ENCODE measurements at regions not wholly inside any gene's neighbourhood (a gene's known extent, or its start where the extent isn't known, plus 50 kb on each side); places are given as distances from the start of the nearest gene placed in this dataset.

- ChIA-PET POLR2A (ENCODE audit: low non-redundant PET) (no interaction called here), CTCF (no interaction called here)
- Histone ChIP-seq H3K4me3 (ENCODE audit: low read depth, low read length, poor library complexity, severe bottlenecking) (no peak overlapping the region), H3K36me3 (ENCODE audit: insufficient read depth, low read length, poor library complexity, severe bottlenecking) (no peaks in the 10 kb centered on the region), H3K27ac (ENCODE audit: low read depth, low read length, poor library complexity, severe bottlenecking) (no peak overlapping the region), H3K27me3 (replicated peaks; ENCODE audit: insufficient read depth, low read depth, low read length, poor library complexity) (peaks cover 13% of the 10 kb centered on the region), H3K9me3 (ENCODE audit: low read depth, low read length, poor library complexity, severe bottlenecking) (no peaks in the 10 kb centered on the region), H3K4me1 (ENCODE audit: insufficient read depth, low read length, poor library complexity, severe bottlenecking) (no peaks in the 10 kb centered on the region)
- BruUV-seq (replicated peaks), result no TSS peak
- TF ChIP-seq EZH2 (IDR thresholded peaks at IDR 0.05; ENCODE audit: borderline replicate concordance, low read depth, low read length, poor library complexity, severe bottlenecking) (no peak), CTCF (conservative IDR thresholded peaks at IDR 0.05; ENCODE audit: low read depth, low read length) (no peak)
- intact Hi-C loops (cut with micrococcal nuclease; ENCODE audit: unreplicated experiment), result no loop called here
- no peak for DNase-seq (ENCODE audit: low spot score)
These were observed 194.7 kb downstream of the SPATA31D1 start for GRCh38 chr9:82183181-82183860.

GRCh38 chr9:82184524-82184923, 196.0 kb downstream of the SPATA31D1 start:
- H3K4me1 ChIP-seq (ENCODE audit: insufficient read depth, low read length, poor library complexity, severe bottlenecking), result no peaks in the 10 kb centered on the region
- H3K9me3 ChIP-seq (ENCODE audit: low read depth, low read length, poor library complexity, severe bottlenecking), result no peaks in the 10 kb centered on the region
- H3K36me3 ChIP-seq (ENCODE audit: insufficient read depth, low read length, poor library complexity, severe bottlenecking), result no peaks in the 10 kb centered on the region
- ChIA-PET CTCF (no interaction called here), POLR2A (ENCODE audit: low non-redundant PET) (no interaction called here)
- TF ChIP-seq EZH2 (IDR thresholded peaks at IDR 0.05; ENCODE audit: borderline replicate concordance, low read depth, low read length, poor library complexity, severe bottlenecking) (no peak), CTCF (conservative IDR thresholded peaks at IDR 0.05; ENCODE audit: low read depth, low read length) (no peak)
- no TSS peak for BruUV-seq (replicated peaks)
- H3K27ac ChIP-seq (ENCODE audit: low read depth, low read length, poor library complexity, severe bottlenecking), result no peak overlapping the region
- intact Hi-C loops (cut with micrococcal nuclease; ENCODE audit: unreplicated experiment), result no loop called here
- H3K27me3 ChIP-seq (replicated peaks; ENCODE audit: insufficient read depth, low read depth, low read length, poor library complexity), result peaks cover 19% of the 10 kb centered on the region
- no peak for DNase-seq (ENCODE audit: low spot score)
- H3K4me3 ChIP-seq (ENCODE audit: low read depth, low read length, poor library complexity, severe bottlenecking), result no peak overlapping the region

GRCh38 chr9:82188817-82189216, 200.2 kb downstream of the SPATA31D1 start:
- Histone ChIP-seq H3K4me3 (ENCODE audit: low read depth, low read length, poor library complexity, severe bottlenecking) (no peak overlapping the region), H3K27ac (ENCODE audit: low read depth, low read length, poor library complexity, severe bottlenecking) (no peak overlapping the region), H3K4me1 (ENCODE audit: insufficient read depth, low read length, poor library complexity, severe bottlenecking) (no peaks in the 10 kb centered on the region), H3K9me3 (ENCODE audit: low read depth, low read length, poor library complexity, severe bottlenecking) (no peaks in the 10 kb centered on the region), H3K36me3 (ENCODE audit: insufficient read depth, low read length, poor library complexity, severe bottlenecking) (no peaks in the 10 kb centered on the region), H3K27me3 (replicated peaks; ENCODE audit: insufficient read depth, low read depth, low read length, poor library complexity) (peaks cover 13% of the 10 kb centered on the region)
- ChIA-PET POLR2A (ENCODE audit: low non-redundant PET) (no interaction called here), CTCF (no interaction called here)
- TF ChIP-seq CTCF (conservative IDR thresholded peaks at IDR 0.05; ENCODE audit: low read depth, low read length), result no peak
- no peak for TF ChIP-seq EZH2 (IDR thresholded peaks at IDR 0.05; ENCODE audit: borderline replicate concordance, low read depth, low read length, poor library complexity, severe bottlenecking)
- intact Hi-C loops (cut with micrococcal nuclease; ENCODE audit: unreplicated experiment), result no loop called here
- BruUV-seq (replicated peaks), result no TSS peak
- no peak for DNase-seq (ENCODE audit: low spot score)

Measured in A673 (cell line).